Uterus (tissue), 3 donors: ENCODE measurements at regions not wholly inside any gene's neighbourhood (a gene's known extent, or its start where the extent isn't known, plus 50 kb on each side); places are given as distances from the start of the nearest gene placed in this dataset.

ENCODE experiments used
- DNase-seq, 2 donors: peaks; one replicate each; pipeline ENCODE4 v3.0.0-alpha.2; 2019 to 2020
- H3K27ac ChIP-seq, 2 donors: fragments of 200-600 bp; sonication (generic); 1 replicate in 1 of 2; 2 replicates in 1 of 2; pipeline ENCODE4 v1.5.1; 2016 to 2018
- H3K27me3 ChIP-seq, 2 donors: fragments of 200-600 bp; sonication (generic); one replicate each; pipeline ENCODE4 v1.5.1; 2018 to 2019; ENCODE audit warnings: control low read depth in 1 of 2
- H3K36me3 ChIP-seq, 2 donors: fragments of 200-600 bp; sonication (generic); one replicate each; pipeline ENCODE4 v1.5.1; 2019; ENCODE audit warnings: control low read depth in 1 of 2
- H3K4me1 ChIP-seq, 2 donors: fragments of 200-600 bp; sonication (generic); one replicate each; pipeline ENCODE4 v1.5.1; 2018 to 2019; ENCODE audit warnings: control low read depth in 1 of 2
- H3K4me3 ChIP-seq, 2 donors: fragments of 200-600 bp; sonication (generic); 1 replicate in 1 of 2; 2 replicates in 1 of 2; pipeline ENCODE4 v1.5.1; 2018 to 2019; ENCODE audit warnings: mild to moderate bottlenecking in 1 of 2
- H3K9me3 ChIP-seq, 2 donors: fragments of 200-600 bp; sonication (generic); one replicate each; pipeline ENCODE4 v1.5.1; 2019; ENCODE audit warnings: control low read depth in 1 of 2
- POLR2A ChIP-seq, 2 donors: fragments of 450-650 bp; IDR thresholded peaks; one replicate each; pipeline ENCODE4 v1.6.1; 2016; ENCODE audit warnings: antibody characterized with exemption in 2 of 2, mild to moderate bottlenecking in 1 of 2, moderate library complexity in 1 of 2
- intact Hi-C: fragments of 100-400 bp; cut with DNase I; formaldehyde crosslinking; loops from one replicate; pipeline ENCODE4 v1.15.1; 2023; ENCODE audit warnings: low total_unique reads
- TF ChIP-seq, protein P1 (sequence below), 4 experiments: fragments of 200-600 bp in 2 of 4; fragments of 450-650 bp in 2 of 4; sonication (generic) in 2 of 4; IDR thresholded peaks; one replicate each; pipeline ENCODE4 v1.5.1; 2016 to 2019; ENCODE audit warnings: antibody characterized with exemption in 4 of 4, mild to moderate bottlenecking in 2 of 4, moderate library complexity in 1 of 4
- donor health status: DM: yes; HTN: yes; CAD: no.

DNA sequence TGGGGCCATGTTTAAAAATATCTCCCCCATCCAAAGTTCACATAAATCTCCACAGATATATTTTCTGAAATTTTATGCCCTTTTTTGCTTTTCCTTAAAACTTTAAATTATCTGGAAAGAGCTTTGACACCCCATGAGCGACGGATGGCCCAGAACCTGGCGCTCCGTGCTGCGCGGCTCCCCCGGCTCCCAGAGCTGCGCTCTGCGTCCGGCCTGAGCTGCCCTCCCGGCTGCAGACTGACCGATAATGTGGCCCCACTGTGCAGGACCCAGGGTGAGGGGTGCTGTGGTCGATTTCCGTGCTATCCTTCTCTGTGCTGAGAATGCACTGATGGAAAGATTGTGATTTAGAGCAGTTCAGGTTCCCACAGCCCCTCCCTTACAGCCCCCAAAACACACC, 292.3 kb upstream of the IRX4 start:
- Histone ChIP-seq H3K27me3 (no peaks in the 10 kb centered on the region), H3K27ac (no peak overlapping the region)
- no peak for DNase-seq

DNA sequence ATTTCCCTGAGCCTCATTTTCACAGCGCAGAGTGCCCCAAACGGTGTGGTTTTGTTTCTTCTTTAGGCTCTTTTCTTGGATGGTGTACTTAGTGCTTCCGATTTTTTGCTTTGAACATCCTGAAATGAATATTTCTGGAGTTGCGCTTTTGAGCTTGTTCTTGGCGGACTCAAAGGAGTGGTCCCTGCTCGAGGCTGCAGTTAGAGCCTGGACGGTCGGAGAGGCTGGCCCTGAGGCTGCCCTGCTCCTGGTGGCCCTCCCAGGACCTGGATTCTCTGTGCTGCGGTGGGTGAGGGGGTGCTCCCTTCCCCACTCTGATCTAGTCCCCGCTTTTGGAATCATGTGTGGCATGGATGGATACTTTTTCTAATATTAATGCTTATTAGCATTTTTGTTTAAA, 291.8 kb upstream of the IRX4 start:
- no peak for TF ChIP-seq POLR2A (IDR thresholded peaks at IDR 0.05)
- TF ChIP-seq, protein P1, sequence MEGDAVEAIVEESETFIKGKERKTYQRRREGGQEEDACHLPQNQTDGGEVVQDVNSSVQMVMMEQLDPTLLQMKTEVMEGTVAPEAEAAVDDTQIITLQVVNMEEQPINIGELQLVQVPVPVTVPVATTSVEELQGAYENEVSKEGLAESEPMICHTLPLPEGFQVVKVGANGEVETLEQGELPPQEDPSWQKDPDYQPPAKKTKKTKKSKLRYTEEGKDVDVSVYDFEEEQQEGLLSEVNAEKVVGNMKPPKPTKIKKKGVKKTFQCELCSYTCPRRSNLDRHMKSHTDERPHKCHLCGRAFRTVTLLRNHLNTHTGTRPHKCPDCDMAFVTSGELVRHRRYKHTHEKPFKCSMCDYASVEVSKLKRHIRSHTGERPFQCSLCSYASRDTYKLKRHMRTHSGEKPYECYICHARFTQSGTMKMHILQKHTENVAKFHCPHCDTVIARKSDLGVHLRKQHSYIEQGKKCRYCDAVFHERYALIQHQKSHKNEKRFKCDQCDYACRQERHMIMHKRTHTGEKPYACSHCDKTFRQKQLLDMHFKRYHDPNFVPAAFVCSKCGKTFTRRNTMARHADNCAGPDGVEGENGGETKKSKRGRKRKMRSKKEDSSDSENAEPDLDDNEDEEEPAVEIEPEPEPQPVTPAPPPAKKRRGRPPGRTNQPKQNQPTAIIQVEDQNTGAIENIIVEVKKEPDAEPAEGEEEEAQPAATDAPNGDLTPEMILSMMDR (IDR thresholded peaks at IDR 0.05): no peak
- Histone ChIP-seq H3K4me3 (no peak overlapping the region), H3K36me3 (no peaks in the 10 kb centered on the region), H3K27ac (no peak overlapping the region), H3K9me3 (no peaks in the 10 kb centered on the region), H3K4me1 (no peaks in the 10 kb centered on the region), H3K27me3 (no peaks in the 10 kb centered on the region)
- no peak for DNase-seq
- intact Hi-C loops: no loop called here

More for the DNA sequence above, 292.3 kb upstream of the IRX4 start:
- no peak overlapping the region for H3K4me3 ChIP-seq
- no peaks in the 10 kb centered on the region for H3K9me3 ChIP-seq
- no peaks in the 10 kb centered on the region for H3K4me1 ChIP-seq
- intact Hi-C loops: no loop called here
- TF ChIP-seq, protein P1 (IDR thresholded peaks at IDR 0.05): no peak
- TF ChIP-seq POLR2A (IDR thresholded peaks at IDR 0.05): no peak
- no peaks in the 10 kb centered on the region for H3K36me3 ChIP-seq

DNA sequence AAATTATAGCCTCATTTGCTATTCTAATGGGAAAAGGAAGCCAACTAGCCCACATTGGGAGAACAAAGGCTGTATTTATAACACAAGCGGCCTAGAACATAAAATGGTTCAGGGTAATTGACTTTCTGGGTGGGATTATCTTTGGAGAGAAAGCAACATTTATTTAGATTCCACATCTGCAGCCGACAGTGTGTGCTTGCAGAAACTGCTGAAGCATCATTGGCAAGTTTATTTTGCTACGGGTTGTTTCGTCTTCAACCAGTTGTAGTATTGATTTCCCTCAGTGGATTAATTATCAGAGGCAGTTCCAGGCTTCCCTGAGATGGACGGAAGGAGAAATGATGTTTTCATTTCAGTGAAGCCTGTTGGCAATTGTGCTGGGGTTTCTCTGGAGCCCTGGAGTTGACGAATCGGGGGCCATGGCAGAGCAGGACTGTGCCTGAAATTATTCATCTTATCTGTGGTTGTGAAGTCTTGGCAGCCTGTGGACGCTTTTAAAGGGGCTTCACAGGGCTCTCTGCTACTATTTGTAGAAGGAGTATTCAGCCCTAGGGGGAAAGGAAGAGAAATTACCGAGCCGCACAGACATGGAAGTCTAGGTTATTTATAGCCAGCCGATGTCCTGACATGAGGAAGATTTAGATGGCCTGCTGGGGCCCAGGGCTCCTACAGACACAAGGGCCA, 290.6 kb upstream of the IRX4 start:
- intact Hi-C loops: no loop called here
- TF ChIP-seq, protein P1 (IDR thresholded peaks at IDR 0.05): no peak
- no peak for TF ChIP-seq POLR2A (IDR thresholded peaks at IDR 0.05)
- Histone ChIP-seq H3K27ac (no peak overlapping the region), H3K9me3 (no peaks in the 10 kb centered on the region), H3K4me3 (no peak overlapping the region), H3K4me1 (no peaks in the 10 kb centered on the region), H3K27me3 (no peaks in the 10 kb centered on the region), H3K36me3 (no peaks in the 10 kb centered on the region)
- no peak for DNase-seq

DNA sequence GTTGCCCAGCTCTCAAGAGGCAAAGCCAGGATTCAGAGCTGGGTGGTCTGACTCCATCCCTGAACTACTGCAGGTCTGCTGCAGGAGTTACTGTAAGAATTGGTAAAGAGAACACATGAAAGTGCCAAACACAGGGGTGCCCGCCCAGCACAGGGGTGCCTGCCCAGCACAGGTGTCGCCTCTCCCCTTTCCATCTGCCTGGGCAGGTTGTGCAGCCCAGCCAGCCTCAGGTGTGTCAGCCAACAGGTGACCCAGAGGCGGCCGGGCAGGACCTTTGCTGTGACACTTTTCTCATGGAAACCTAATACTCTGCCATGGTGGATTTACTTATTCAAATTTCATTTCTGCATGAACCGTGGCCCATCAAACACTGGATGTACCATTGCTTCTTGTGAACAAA, 289.7 kb upstream of the IRX4 start:
- intact Hi-C loops: no loop called here
- H3K4me1 ChIP-seq: no peaks in the 10 kb centered on the region
- no peak overlapping the region for H3K4me3 ChIP-seq
- H3K27ac ChIP-seq: no peak overlapping the region
- no peaks in the 10 kb centered on the region for H3K9me3 ChIP-seq
- no peaks in the 10 kb centered on the region for H3K36me3 ChIP-seq
- no peak for DNase-seq
- TF ChIP-seq, protein P1 (IDR thresholded peaks at IDR 0.05): no peak
- TF ChIP-seq POLR2A (IDR thresholded peaks at IDR 0.05): no peak
- H3K27me3 ChIP-seq: no peaks in the 10 kb centered on the region

DNA sequence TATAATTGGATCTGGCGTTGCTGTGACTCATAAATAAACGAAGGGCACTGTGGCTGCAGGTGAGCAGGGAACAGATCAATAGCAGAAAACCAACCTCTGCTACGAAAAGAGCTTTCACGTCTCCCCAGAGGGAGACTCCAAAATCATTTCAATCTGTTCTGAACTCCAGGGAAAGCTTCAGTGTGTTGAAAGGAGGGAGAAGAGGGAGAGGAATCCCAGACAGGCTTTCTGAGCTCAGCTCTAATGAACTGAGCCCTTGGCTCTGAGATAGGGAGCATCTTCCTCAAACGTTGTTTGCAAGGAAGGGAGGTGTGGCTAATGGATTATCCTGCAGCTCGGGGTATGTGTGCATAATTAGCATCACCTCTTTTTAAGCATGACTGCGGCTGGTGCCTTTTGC, 288.0 kb upstream of the IRX4 start:
- no peak for TF ChIP-seq POLR2A (IDR thresholded peaks at IDR 0.05)
- TF ChIP-seq, protein P1 (IDR thresholded peaks at IDR 0.05): no peak
- no peak for DNase-seq
- intact Hi-C loops: no loop called here
- Histone ChIP-seq H3K36me3 (no peaks in the 10 kb centered on the region), H3K9me3 (no peaks in the 10 kb centered on the region), H3K27ac (no peak overlapping the region), H3K27me3 (no peaks in the 10 kb centered on the region), H3K4me1 (no peaks in the 10 kb centered on the region), H3K4me3 (no peak overlapping the region)
